GM19239 (cell line): ENCODE measurements at regions not wholly inside any gene's neighbourhood (a gene's known extent, or its start where the extent isn't known, plus 50 kb on each side); places are given as distances from the start of the nearest gene placed in this dataset.
"Not testable (repeated sequence)": the region's sequence is repeated elsewhere in the genome, so short reads cannot be mapped to it uniquely, and the experiment has no call there.

Experiments
- DNase-seq: peaks from one replicate; pipeline ENCODE4 v3.0.0; 2011; ENCODE audit warnings: low spot score; ENCODE audit not compliant: insufficient read length
- FAIRE-seq: peaks from 2 replicates; lab custom pipeline; 2011; peaks lifted over from hg19 to GRCh38; lab: Jason Lieb, UNC

DNA sequence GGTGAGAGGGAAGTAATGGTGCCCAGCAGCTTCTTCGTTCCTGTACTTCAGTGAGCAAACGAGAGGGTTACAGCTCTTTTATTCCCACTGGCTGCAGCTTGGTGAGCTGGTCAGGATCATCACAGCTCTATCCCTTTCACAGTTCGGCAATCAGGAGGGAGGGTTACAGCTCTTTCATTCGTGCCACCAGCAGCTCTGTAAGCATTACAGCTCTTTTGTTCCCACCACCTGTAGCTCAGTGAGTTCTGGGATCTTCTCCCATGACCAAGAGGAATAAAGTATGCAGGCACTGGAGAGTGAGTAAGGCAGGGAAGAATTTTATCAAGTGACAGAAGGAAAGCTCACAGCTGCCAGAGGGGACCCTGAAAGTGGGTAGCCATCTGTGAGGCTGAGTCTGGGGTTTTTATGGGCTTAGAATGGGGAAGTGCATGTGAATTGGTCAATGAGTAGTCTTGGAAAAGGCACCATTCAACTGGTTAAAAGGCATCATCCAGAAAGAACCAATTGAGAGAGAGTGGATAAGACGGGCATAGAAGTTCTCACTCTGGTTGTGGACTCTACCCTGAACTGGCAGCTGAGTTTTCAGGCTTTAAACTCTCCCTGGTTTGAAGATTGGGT lies 123.7 kb downstream of the COX18 start:
- FAIRE-seq (no peak), DNase-seq (no peak)

DNA sequence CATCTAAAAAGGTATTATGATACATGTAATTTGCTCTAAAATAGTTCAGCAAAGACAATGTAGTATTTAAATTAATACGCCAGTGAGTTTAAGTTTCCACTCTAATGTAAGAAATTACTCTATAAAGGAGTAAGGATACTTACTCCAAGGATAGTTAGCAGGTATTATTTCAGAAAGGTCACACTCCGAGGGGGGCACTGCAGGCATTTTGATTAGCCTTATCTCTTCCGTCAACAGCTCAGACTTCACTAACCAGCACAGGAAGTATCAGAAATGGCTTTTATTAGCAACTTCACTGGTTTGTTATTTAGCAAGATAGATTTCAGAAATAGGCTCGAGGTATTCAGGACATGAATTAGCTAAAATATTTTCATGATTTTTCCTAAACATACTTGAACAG lies 127.0 kb downstream of the COX18 start:
- FAIRE-seq (no peak), DNase-seq (no peak)

DNA sequence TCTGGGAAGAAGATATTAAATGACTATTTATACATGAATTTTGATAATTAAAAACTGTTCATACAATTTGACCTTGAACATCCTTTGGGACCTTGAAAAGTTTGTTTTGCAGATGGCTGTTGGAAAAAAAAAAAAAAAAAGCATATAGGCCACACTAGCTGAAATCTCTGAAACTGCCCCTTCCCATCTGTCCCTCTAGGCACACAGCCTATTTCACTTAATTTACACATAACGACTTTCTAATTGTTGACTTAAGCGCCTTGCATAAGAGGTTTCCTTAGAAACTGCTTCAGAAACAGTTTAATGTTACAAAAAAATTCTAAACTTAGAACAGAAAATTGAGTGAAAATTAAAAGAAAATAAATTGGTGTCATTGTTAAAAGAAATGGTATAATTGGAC lies 131.0 kb downstream of the COX18 start:
- FAIRE-seq (no peak), DNase-seq (no peak)

DNA sequence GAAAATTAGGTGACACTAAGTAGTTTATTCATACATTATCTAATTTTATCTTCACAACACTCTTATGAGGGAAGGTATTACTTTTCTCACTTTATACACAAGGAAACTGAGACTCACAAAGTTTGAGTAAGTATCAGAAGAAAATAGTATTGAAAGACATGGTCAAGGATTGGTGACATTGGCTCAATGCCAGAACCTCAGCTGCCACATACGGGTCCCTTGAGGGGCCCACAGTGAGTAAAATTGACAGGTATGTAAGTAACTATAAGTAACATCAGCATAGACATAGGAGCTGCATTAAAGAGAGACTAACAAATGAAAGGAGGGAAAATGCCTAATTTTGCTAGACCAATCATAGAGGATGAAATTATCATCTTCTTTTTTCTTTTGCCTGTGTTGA lies 134.1 kb downstream of the COX18 start:
- DNase-seq, result no peak
- no peak for FAIRE-seq

DNA sequence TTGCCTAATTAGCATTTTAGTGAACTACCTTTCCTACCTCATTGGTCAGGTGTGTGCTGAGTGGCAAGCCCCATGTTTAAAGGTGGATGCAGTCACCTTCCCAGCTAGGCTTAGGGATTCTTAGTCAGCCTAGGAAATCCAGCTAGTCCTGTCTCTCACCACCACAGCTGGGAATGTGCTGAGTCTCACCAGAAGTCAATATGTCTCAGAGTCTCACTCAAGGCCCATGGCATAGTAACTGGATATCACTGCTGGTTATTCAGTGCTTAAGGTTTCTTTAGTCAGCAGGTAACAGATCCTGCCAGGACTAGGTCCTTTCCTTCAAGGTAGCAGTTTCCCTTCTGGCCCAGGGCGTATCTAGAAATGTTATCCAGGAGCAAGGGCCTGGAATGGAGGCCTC lies 136.5 kb downstream of the COX18 start:
- DNase-seq (no peak), FAIRE-seq (no peak)

DNA sequence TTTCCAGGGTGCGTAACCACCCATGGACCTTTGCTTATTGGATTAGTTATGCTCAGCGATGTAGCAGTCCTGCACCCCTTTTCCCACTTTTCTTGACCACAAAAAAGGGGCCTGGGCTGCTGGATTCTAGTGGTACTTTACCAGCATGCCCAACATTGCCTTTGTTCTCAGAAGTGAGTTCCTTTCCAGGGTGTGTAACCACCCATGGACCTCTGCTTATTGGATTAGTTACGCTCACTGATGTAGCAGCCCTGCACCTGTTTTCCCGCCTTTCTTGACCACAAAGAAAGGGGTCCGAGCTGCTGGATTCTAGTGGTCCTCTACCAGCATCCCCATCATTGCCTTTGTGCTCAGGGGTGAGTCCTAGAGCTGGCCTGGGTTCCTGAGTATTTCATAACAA lies 138.2 kb downstream of the COX18 start:
- no peak for FAIRE-seq
- DNase-seq, result no peak

GRCh38 chr4:72929596-72930274 lies 139.8 kb downstream of the COX18 start:
- FAIRE-seq, result not testable (repeated sequence)

GRCh38 chr4:72924814-72925213 lies 144.7 kb downstream of the COX18 start:
- FAIRE-seq (no peak), DNase-seq (no peak)

More at GRCh38 chr4:72929596-72930274, 139.8 kb downstream of the COX18 start:
- not testable (repeated sequence) for DNase-seq

DNA sequence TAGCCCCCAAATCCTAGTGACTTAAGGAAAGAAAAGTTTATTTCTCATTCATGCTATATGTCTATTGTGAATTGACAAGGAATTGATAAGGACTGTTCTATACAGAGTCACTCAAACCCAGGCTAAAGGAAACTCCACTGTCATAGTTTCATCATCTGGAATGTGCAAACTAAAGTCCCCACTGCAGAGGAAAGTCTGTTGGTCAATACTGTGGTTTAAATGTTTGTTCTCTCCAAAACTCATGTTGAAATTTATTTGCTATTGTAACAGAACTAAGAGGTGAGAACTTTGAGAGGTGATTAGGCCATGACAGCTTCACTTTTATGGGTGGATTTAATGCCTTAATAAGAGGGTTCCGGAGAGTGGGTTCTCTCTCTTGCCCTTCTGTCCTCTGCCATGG lies 149.6 kb downstream of the COX18 start:
- DNase-seq (no peak), FAIRE-seq (no peak)

GRCh38 chr4:72919464-72919863 lies 150.1 kb downstream of the COX18 start:
- FAIRE-seq, result no peak

GRCh38 chr4:72918362-72918761 lies 151.2 kb downstream of the COX18 start:
- DNase-seq, result no peak
- FAIRE-seq, result no peak

More at GRCh38 chr4:72919464-72919863, 150.1 kb downstream of the COX18 start:
- DNase-seq, result no peak

DNA sequence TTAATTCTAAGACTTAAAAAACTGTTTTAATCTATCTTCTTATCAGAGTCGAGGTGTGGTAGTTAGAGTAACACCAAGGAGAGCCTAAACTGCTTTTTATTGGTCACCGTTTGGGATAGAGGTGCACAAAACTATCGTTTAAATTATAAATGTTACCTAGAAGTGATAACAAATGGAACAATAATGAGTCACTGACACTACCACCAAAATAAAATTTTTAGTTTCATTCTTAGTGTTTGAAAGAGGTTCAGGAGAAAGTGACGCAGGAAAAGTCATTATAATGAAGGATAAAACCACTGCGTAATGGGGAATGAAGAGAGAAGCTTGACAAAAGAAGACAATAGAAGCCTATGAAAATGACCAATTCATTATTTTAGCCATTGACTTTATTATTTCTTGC lies 158.2 kb downstream of the COX18 start:
- DNase-seq (no peak), FAIRE-seq (no peak)

DNA sequence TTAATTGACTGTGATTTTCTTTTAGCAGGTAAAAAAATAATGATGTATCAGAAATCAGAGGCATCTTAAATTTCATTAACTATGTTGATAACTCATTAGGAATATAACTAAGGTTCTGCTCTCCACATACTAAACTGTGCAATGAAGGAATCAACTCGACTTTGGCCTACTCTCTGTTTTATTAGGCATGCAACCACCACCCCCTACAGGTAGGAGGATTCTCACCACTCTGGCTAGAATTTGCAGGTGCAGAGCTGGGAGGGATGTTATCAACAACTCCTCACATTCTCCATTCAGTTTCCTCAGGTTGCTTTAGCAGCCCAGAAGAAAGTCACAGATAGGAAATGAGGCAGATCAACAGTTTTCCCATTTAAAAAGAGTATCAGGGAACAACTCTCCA lies 160.1 kb downstream of the COX18 start:
- DNase-seq (no peak), FAIRE-seq (no peak)

GRCh38 chr4:72902354-72902753 lies 167.2 kb downstream of the COX18 start:
- no peak for DNase-seq

GRCh38 chr4:72901553-72901952 lies 168.0 kb downstream of the COX18 start:
- FAIRE-seq, result no peak
- no peak for DNase-seq

More at GRCh38 chr4:72902354-72902753, 167.2 kb downstream of the COX18 start:
- FAIRE-seq, result no peak

DNA sequence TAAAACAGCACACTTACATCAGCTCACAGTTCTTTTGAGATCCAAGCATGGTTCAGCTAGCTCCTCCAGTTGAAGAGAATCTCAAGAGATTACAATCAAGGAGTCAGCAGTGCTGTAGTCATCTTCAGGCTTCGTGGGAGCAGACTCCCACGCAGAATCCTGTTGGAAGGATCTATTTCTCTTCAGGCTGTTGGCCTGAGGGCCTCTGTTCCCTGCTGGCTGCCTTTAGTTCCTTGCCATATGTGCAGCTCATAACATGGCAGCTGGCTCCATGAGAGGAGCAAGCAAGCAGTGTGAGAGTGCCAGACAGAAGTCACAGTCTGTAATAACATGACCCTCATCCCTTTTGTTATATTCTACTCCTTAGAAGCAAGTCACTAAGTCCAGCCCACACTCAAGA lies 168.6 kb downstream of the COX18 start:
- DNase-seq, result no peak
- FAIRE-seq, result no peak

GRCh38 chr4:72899621-72900020 lies 169.9 kb downstream of the COX18 start:
- FAIRE-seq, result no peak
- no peak for DNase-seq

GRCh38 chr4:72899214-72899613 lies 170.3 kb downstream of the COX18 start:
- FAIRE-seq (no peak), DNase-seq (no peak)

DNA sequence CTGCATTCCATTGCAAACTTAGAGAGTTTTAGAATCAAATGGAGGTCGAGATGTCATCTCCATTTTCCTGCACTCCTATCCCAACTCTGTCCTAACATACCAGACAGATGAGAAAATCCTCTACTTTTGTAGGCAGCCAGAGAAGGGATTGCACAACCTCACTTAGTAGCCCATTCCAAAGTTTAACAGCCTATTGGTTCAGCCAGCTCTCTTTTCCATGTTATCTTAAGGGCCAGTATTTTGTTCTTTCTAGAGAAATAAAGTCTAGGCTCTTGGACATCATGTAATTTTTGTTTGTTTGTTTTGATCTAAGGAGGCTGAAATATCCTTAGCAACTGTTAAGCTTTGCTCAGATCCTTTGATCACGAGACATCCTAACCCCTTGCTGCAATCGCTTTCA lies 173.0 kb downstream of the COX18 start:
- DNase-seq (no peak), FAIRE-seq (no peak)

DNA sequence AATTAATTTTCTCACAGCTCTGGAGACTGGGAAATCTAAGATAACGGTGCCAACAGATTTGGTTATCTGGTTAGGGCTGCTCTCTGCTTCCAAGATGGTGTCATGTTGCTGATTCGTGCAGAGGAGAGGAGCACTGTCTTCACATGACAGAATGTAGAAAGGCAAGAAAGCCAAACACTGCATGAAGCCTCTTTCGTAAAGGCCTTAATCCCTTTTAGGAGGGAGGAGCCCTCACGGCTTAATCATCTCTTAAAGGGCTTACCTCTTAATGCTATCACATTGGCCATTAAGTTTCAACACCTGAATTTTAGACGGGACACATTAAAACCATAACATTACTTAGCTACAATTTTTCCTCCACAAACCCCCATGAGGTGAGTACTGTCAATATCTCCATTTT lies 174.1 kb downstream of the COX18 start:
- FAIRE-seq (no peak), DNase-seq (no peak)

- DNase-seq (no peak), FAIRE-seq (no peak)
Measured at GRCh38 chr4:72893354-72894066, 176.0 kb downstream of the COX18 start.
